ENCODE measurements at regions not wholly inside any gene's neighbourhood (a gene's known extent, or its start where the extent isn't known, plus 50 kb on each side); places are given as distances from the start of the nearest gene placed in this dataset.
"Not testable (repeated sequence)": the region's sequence is repeated elsewhere in the genome, so short reads cannot be mapped to it uniquely, and the experiment has no call there.

- DNase-seq: peak; percentile 46
Observed at GRCh38 chr3:125645616-125646015, 50.3 kb upstream of the OSBPL11 start.

DNA sequence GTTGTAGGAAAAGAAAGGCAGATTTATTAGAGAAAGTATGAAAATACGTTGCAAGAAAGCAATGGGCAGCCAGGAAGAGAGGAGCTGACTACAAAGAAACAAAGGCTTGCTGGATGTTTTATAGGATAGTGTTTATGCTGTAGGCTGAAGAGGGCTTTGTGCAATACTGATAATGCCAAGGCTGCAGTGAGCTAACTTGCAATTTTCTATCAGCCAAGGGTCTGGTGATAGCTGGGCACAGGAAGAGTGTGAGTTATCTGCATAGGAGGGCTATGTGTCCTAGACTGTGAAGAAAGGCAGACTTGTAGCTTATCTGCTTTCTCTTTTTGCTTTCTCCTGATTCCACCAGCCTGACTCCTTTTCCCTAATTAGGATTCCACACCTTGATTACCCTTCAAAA lies 51.3 kb upstream of the OSBPL11 start:
- no peak for DNase-seq

DNA sequence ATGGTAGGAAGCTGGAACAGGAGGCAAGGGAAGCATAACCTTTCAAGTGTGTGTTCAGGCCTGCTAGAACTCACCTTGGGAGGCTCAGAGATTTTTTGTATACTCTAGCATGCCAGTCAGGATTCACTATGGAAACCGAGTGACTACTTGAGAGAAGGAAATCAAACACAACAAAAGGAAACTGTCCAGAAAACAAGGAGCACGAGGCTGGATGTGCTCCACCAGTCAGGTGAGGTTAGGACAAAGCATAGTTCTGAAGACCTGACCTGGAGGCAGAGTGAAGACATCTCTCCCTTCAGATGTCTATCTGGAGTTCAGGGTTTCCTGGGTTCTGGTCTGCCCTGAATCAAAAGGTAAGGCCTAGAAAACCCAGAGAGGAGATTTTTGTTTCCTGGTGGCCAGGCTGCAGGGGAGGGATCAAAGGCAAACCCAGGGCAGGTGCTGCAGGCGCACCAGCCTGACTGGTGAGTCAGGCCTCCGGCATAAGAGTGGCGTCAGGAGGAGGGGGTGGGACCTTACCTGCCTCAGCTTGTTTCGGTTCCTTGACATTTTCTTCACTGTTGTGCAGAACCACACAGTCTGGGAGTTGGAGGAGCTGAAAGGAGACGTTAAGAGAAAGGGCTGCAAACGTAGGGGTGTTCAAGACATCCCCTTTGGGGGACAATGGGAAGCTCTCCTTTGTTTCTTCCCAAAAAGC lies 52.2 kb upstream of the OSBPL11 start:
- no peak for DNase-seq

DNA sequence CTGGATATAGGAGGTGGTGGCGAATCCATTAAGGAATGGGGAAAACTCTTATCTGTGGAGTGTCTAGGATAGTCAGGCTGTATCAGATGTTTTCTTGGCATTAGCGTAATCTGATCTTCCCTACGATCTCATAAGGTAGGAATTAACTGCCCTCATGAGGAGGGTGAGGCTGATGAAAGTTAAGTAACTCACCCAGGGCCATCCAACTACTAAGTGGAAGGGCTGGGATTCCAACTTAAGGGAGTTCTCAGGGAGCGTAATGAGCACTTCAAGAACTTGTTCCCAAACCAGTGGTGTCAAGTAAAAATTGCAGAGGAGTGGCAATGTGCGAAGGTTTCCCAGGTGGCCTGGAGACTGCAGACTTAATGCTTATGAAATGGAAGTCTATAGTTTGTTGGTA lies 55.9 kb upstream of the OSBPL11 start:
- no peak for DNase-seq

- no peak for DNase-seq
Observed at GRCh38 chr3:125652349-125652748, 57.1 kb upstream of the OSBPL11 start.

DNA sequence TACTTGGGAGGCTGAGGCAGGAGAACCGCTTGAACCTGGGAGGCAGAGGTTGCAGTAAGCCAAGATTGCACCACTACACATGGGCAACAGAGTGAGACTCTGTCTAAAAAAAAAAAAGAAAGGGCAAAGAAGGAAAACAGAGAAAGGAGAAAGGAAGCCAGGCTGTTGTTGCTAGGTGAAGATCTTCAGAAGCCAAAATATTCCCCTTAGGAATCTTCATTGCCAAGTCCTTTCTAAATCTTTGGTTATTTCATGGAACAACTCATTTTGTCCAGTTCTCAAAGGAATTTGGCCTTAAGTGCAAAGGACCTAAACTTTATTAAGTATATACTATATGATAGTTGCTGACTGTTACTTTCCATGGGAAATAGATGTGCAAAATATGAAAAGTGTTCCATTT lies 59.2 kb upstream of the OSBPL11 start:
- DNase-seq: no peak

GRCh38 chr3:125662675-125663074 lies 67.4 kb upstream of the OSBPL11 start:
- no peak for DNase-seq

- DNase-seq: no peak
Observed at GRCh38 chr3:125670352-125670751, 75.1 kb upstream of the OSBPL11 start.

- no peak for DNase-seq
Observed at GRCh38 chr3:125670945-125671344, 75.6 kb upstream of the OSBPL11 start.

DNA sequence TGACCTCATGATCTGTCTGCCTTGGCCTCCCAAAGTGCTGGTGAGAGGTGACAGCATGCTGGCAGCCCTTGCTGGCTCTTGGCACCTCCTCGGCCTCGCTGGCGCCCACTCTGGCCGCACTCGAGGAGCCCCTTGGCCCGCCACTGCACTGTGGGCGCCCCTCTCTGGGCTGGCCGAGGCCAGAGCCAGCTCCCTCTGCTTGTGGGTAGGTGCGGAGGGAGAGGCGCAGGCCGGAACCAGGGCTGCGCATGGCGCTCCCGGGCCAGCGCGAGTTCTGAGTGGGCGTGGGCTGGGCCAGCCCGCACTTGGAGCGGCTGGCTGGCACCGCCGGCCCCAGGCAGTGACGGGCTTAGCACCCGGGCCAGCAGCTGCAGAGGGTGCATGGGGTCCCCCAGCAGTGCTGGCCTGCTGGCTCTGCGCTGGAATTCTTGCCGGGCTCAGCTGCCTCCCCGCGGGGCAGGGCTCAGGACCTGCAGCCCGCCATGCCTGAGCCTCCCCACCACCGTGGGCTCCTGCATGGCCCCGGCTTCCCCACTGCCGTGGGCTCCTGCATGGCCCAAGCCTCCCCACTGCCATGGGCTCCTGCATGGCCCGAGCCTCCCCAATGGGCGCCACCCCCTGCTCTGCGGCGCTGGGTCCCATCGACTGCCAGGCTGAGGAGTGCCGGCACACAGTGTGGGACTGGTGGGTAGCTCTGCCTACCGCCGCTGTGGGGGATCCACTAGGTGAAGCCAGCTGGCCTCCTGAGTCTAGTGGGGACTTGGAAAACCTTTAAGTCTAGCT lies 76.4 kb upstream of the OSBPL11 start:
- no peak for DNase-seq

DNA sequence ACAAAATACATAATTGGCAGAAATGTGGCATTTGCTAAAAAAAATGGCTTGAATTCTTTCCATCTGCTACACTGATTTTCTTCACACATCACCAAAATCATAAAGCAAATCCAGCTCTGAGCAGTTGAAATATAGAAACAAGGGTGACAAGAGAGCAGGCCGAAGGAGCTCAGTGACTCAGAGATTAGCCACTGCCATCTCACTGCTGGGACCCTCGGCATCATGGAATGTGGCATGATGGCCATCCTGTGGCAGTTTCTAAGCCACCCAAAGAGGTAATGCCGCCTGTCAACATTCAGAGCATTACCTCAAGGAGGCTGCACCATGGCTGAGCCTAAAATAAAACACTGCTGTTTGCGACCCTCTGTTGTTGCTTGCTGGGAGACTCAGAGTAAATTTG lies 80.5 kb upstream of the OSBPL11 start:
- no peak for DNase-seq

DNA sequence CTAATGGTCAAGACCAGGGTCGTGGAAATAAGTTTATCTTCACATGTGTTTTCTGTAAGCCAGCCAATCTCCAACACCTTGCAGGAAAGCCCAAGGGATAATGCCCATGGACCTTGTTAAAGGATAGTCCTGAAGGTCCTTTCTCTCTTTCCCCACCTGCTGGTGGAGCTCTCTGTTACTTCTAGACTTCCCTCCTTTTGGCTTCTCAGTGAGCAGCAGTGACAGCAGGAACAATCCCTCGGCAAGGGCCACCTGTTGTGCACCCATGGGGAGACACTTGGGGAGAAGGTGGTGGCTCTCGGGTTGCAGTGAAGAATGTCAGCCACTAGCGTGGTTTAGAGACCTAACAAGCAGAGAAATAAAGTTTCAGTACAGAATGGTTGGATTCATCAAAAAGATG lies 84.0 kb upstream of the OSBPL11 start:
- no peak for DNase-seq

DNA sequence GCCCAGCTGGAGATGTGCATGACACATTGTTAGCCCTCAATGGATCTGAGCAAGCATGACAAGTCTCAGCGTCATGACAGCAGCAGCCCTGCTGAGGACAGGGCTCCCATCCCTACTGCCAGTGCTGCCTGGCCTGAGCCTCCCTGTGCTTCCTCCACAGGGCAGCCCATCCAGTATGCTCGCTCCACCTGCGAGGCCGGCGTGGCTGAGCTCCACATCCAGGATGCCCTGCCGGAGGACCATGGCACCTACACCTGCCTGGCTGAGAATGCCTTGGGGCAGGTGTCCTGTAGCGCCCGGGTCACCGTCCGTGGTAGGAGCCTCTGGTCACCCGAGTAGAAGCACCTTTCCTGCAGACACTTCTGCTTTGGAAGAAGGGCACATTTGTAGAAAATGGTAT lies 85.8 kb upstream of the OSBPL11 start:
- DNase-seq: no peak

- DNase-seq: not testable (repeated sequence)
Observed at GRCh38 chr3:125681906-125682305, 86.6 kb upstream of the OSBPL11 start.

DNA sequence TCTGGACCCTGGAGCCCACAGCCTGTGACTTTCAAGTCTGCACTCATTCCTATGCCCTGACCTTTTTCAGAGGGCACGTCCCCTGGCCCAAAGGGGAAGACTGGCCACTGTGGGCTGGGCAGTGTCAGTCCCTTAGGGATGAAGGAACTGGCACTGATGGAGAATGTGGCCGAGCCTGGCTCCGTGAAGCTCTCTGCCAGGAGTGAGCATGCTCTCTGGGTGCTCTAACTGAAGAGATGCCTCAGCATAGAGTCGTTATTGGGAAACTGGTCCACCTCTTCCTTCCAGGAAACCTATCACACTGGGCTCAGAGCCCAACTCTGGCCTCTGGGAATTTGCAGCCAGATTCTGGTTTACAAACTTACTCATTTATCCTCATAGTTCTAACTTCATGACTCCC lies 87.3 kb upstream of the OSBPL11 start:
- DNase-seq: not testable (repeated sequence)

DNA sequence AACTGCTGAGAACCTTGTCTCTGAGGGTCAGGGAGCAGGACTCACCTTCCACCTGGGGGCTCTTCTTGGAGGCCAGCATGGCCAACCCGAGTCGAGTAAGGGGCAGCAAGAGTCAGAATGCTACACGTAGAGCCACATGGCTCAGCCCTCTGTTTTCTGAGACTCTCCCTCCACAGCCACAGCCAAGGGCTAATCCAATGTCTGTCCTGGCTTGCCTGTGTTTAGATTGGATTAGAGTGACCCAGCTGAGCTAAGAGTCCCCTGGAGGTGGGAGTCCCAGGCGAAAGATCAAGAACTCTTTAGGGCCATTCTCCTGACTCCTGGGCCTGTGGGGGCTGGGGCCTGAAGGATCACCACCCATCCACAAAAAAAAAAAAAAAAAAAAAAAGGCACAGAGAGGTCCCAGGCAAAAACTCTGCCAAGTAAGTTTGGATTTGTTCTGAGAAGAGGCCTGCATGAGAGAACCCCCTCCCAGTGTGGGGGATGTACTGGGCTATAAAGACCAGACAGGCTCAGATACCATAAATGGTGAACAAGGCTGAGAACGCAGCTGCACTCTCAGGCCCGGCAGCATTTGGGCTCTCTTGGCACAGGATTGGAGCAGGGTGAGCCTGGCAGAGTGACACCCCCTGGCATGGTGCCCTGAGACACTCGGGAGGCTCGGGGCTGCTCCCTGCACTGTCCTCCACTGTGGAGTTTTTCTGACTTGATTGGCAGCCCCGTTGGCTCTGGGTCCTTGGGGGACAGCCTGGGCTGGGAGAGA lies 88.0 kb upstream of the OSBPL11 start:
- DNase-seq: no peak

DNA sequence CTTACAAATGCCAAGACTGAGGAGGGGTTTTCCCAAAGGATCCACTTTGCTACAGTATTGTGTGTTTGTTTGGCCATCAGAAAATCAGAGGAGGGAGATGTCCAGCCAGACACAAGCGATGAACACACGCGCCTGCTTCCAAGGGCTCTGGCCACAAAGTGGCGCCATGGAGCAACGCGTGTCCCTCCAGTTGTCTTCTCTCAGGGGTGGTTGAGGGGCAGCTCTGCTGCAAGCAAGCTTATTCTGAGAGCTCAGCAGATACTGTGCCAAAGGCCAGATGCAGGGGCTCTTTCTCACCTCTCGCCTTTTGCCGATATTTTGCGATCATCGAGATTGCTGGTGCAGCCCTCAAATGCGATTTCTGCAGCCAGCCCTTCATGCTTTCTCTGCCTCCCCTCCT lies 88.9 kb upstream of the OSBPL11 start:
- no peak for DNase-seq

DNA sequence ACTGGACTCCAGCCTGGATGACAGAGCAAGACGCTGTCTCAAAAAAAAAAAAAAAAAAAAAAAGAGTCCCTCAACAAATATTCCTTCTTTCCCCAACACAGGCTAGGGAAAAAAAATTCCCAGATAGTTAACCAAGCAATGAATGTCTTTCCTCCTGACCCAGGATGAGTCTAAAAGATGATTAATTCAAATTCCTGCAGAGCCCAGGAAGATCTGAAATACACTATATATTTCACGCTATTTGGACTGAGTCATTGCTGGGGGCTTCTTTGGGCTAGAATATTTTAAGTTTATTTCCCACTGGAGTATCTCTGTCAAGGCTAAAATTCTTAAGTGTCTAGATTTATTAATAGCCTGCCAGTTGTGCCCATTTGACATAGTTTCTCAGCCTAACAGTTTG lies 90.4 kb upstream of the OSBPL11 start:
- not testable (repeated sequence) for DNase-seq

- DNase-seq: no peak
Observed at GRCh38 chr3:125692361-125692760, 97.1 kb upstream of the OSBPL11 start.

- DNase-seq: no peak
Observed at GRCh38 chr3:125693887-125694286, 98.6 kb upstream of the OSBPL11 start.

- no peak for DNase-seq
Observed at GRCh38 chr3:125694761-125695294, 99.5 kb upstream of the OSBPL11 start.

DNA sequence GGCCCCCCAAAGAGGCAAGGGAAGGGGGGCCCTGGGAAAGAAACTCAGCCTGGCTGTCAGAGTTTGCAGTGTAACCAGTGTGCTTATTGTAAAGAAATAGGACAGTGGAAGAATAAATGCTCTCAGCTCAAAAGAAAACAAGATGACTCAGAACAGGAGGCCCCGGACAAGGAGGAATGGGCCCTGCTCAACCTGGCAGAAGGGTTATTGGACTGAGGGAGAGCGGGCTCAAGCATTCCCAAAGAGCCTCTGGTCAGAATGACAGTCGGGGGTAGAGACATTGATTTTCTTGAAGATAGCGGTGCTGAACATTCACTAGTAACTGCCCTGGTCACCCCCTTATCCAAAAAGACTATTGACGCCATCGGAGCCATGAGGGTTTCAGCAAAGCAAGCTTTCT lies 100.4 kb upstream of the OSBPL11 start:
- DNase-seq: no peak

DNA sequence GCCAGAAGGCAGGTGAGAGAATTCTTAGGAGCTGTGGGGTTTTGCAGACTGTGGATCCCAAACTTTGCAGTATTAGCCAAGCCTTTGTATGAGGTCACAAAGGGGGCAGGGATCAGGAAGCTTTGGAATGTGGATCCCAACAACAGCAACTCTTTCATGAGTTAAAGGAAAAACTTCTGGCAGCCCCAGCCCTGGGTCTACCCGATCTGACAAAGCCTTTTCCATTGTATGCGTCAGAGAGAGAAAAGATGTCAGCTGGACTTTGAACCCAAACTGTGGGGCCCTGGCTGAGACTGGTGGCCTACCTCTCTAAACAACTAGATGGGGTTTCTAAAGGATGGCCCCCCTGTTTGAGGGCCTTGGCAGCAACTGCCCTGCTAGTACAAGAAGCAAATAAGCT lies 101.8 kb upstream of the OSBPL11 start:
- not testable (repeated sequence) for DNase-seq
